ENCODE measurements at regions not wholly inside any gene's neighbourhood (a gene's known extent, or its start where the extent isn't known, plus 50 kb on each side); places are given as distances from the start of the nearest gene placed in this dataset.
"Not testable (repeated sequence)": the region's sequence is repeated elsewhere in the genome, so short reads cannot be mapped to it uniquely, and the experiment has no call there.

DNA sequence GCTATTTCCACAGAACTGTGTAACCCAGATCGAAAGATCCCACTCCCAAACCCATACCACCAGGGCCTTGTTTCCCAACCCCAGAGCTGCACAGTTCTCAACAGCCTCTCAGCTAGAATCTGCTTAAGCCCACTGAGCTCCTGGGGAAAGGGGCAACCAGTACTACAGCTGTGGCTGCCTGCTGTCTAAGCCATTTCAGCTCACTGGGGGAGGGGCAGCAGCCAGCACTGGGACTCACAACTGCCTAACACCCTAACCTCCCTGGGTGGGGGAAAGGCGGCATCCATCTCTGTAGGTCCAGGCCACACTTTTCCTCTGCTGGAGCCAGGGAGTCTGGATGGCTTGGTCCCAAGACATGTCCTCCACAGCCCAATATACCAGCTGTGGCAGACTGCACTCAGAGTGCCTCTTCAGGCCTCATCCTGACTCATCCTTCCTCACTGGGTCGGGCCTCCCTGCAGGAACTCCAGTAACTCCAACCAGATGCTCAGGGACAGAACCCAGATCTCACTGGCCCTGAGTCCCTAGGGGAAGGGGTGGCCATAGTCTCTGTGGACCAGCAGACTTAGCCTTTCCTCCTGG is 241.4 kb downstream of the HINT1 start:
- Histone ChIP-seq H3K9me3 (no peaks in the 10 kb centered on the region), H3K27ac (no peak overlapping the region), H3K4me1 (no peaks in the 10 kb centered on the region), H3K27me3 (no peaks in the 10 kb centered on the region), H3K4me3 (no peak overlapping the region), H3K36me3 (no peaks in the 10 kb centered on the region)
- no peak for TF ChIP-seq CTCF (IDR thresholded peaks at IDR 0.05)
- no peak for TF ChIP-seq POLR2AphosphoS5 (IDR thresholded peaks at IDR 0.05)
- TF ChIP-seq EP300 (IDR thresholded peaks at IDR 0.05; ENCODE audit: low read depth) = no peak
- TF ChIP-seq POLR2A (IDR thresholded peaks at IDR 0.05) = no peak
- intact Hi-C loops (cut with DNase I; ENCODE audit: low total_unique reads) = no loop called here
- no peak for DNase-seq
- in situ Hi-C loops (cut with MboI; ENCODE audit: low pct_ligation_motif_present in 1 of 4, low pct_unique_long_range_greater_than_20kb in 1 of 4, low sequenced_read_pairs in 3 of 4) = no loop called here
- 83 to 100% methylated on average over 1 to 3 of the region's 3 CpGs for WGBS, 2 donors (ENCODE audit: low coverage in 1 of 2)

DNA sequence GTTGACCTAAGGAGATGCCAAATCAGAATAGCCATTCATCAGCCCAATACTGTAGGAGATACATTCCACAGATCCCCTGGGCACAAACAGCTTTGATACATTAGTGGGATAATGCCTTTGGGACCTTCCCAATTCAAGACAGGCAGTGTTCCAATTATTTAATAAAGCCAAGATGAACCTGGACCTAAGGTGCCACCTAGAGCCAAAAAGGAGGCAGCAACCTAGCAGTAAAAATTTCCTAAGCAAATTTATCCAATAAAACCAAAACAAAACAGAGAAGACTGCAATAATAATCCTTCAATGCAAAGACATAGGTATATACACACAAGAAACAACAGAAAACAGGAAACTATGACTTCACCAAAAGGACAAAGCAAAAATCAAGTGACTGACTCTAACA is 253.0 kb downstream of the HINT1 start:
- intact Hi-C loops (cut with DNase I; ENCODE audit: low total_unique reads) = no loop called here

GRCh38 chr5:130908186-130908585 is 256.9 kb downstream of the HINT1 start:
- DNase-seq = no peak
- H3K27me3 ChIP-seq = no peaks in the 10 kb centered on the region
- H3K27ac ChIP-seq = no peak overlapping the region
- intact Hi-C loops (cut with DNase I; ENCODE audit: low total_unique reads) (no loop called here), in situ Hi-C loops (cut with MboI; ENCODE audit: low pct_ligation_motif_present in 1 of 4, low pct_unique_long_range_greater_than_20kb in 1 of 4, low sequenced_read_pairs in 3 of 4) (no loop called here)
- WGBS, 2 donors (ENCODE audit: low coverage in 1 of 2) = 67 to 73% methylated on average over 3 of the region's 3 CpGs
- no peaks in the 10 kb centered on the region for H3K9me3 ChIP-seq
- H3K4me1 ChIP-seq = no peaks in the 10 kb centered on the region
- TF ChIP-seq CTCF (IDR thresholded peaks at IDR 0.05) = no peak
- no peak for TF ChIP-seq POLR2A (IDR thresholded peaks at IDR 0.05)
- TF ChIP-seq POLR2AphosphoS5 (IDR thresholded peaks at IDR 0.05) = no peak
- no peak for TF ChIP-seq EP300 (IDR thresholded peaks at IDR 0.05; ENCODE audit: low read depth)
- H3K4me3 ChIP-seq = no peak overlapping the region
- no peaks in the 10 kb centered on the region for H3K36me3 ChIP-seq

More for the DNA sequence above, 253.0 kb downstream of the HINT1 start:
- H3K27ac ChIP-seq = no peak overlapping the region
- peaks cover 0 to 8% of the 10 kb centered on the region in 2 donors for H3K9me3 ChIP-seq
- in situ Hi-C loops (cut with MboI; ENCODE audit: low pct_ligation_motif_present in 1 of 4, low pct_unique_long_range_greater_than_20kb in 1 of 4, low sequenced_read_pairs in 3 of 4) = no loop called here
- H3K27me3 ChIP-seq = no peaks in the 10 kb centered on the region
- no peaks in the 10 kb centered on the region for H3K36me3 ChIP-seq
- TF ChIP-seq POLR2AphosphoS5 (IDR thresholded peaks at IDR 0.05) = no peak
- no peak for TF ChIP-seq EP300 (IDR thresholded peaks at IDR 0.05; ENCODE audit: low read depth)
- no peak for TF ChIP-seq POLR2A (IDR thresholded peaks at IDR 0.05)
- TF ChIP-seq CTCF (IDR thresholded peaks at IDR 0.05) = peak in 4 of 5 experiments; percentile 10 to 33 (median 27)
- H3K4me3 ChIP-seq = no peak overlapping the region
- no peak for DNase-seq
- no peaks in the 10 kb centered on the region for H3K4me1 ChIP-seq

GRCh38 chr5:130897537-130898195 is 267.4 kb downstream of the HINT1 start:
- in situ Hi-C loops (cut with MboI; ENCODE audit: low pct_ligation_motif_present in 1 of 4, low pct_unique_long_range_greater_than_20kb in 1 of 4, low sequenced_read_pairs in 3 of 4) = loop anchor here in 1 of 4 donors (25.0 kb wide), 1 partner anchor 215 kb away; no protein-coding TSS in a partner anchor
- peak; percentile 75 for DNase-seq
- Histone ChIP-seq H3K4me3 (peak overlapping the region in 3 of 4 donors; percentile 32 to 42 (median 35)), H3K27ac (peak overlapping the region; percentile 76 to 90 (median 83))
- H3K9me3 ChIP-seq; H3K36me3 ChIP-seq; intact Hi-C loops (cut with DNase I; ENCODE audit: low total_unique reads); H3K4me1 ChIP-seq; H3K27me3 ChIP-seq: not testable (repeated sequence)
- WGBS, 2 donors (ENCODE audit: low coverage in 1 of 2) = 52% methylated on average over 23 of the region's 24 CpGs; no CpG with 5 or more reads in 1 of the 2 donors
- TF ChIP-seq POLR2A (IDR thresholded peaks at IDR 0.05) (peak; percentile 79), POLR2AphosphoS5 (IDR thresholded peaks at IDR 0.05) (peak in 2 of 3 donors; percentile 76 to 82)

DNA sequence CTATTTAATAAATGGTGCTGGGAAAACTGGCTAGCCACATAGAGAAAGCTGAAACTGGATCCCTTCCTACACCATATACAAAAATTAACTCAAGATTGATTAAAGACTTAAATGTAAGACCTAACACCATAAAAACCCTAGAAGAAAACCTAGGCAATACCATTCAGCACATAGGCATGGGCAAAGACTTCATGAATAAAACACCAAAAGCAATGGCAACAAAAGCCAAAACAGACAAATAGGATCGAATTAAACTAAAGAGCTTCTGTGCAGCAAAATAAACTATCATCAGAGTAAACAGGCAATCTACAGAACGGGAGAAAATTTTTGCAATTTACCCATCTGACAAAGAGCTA is 267.9 kb downstream of the HINT1 start:
- H3K36me3 ChIP-seq; H3K9me3 ChIP-seq; H3K4me1 ChIP-seq; DNase-seq; intact Hi-C loops (cut with DNase I; ENCODE audit: low total_unique reads); H3K27me3 ChIP-seq: not testable (repeated sequence)
- 28% methylated on average over 2 of the region's 2 CpGs; no CpG with 5 or more reads in 1 of the 2 donors for WGBS, 2 donors (ENCODE audit: low coverage in 1 of 2)
- H3K4me3 ChIP-seq = peak overlapping the region in 3 of 4 donors; percentile 32 to 42 (median 35)
- in situ Hi-C loops (cut with MboI; ENCODE audit: low pct_ligation_motif_present in 1 of 4, low pct_unique_long_range_greater_than_20kb in 1 of 4, low sequenced_read_pairs in 3 of 4) = loop anchor here in 1 of 4 donors (25.0 kb wide), 1 partner anchor 215 kb away; no protein-coding TSS in a partner anchor
- H3K27ac ChIP-seq = peak overlapping the region; percentile 76 to 90 (median 83)

Data from transverse colon (tissue), 4 donors.